ENCODE measurements at regions not wholly inside any gene's neighbourhood (a gene's known extent, or its start where the extent isn't known, plus 50 kb on each side); places are given as distances from the start of the nearest gene placed in this dataset.
"Not testable (repeated sequence)": the region's sequence is repeated elsewhere in the genome, so short reads cannot be mapped to it uniquely, and the experiment has no call there.

DNA sequence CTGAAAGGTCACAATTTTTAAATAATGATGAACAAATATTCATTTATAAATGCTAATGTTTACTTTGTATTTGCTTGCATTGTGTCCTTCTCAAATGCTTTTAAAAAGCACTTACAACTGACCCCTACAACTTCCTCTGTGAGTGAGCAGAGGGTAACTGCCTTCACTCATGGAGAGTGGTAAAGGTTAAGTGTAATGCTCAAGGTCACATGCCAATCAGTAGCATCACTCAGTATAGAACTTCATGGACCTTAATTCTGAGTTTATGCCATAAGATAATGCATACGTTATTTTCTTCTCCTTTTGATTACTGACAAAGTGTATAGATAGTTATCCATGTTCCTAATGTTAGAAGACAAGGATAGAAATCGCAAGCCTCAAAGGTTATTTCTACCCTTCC lies 91.8 kb upstream of the SERTAD2 start:
- DNase-seq, result no peak

DNA sequence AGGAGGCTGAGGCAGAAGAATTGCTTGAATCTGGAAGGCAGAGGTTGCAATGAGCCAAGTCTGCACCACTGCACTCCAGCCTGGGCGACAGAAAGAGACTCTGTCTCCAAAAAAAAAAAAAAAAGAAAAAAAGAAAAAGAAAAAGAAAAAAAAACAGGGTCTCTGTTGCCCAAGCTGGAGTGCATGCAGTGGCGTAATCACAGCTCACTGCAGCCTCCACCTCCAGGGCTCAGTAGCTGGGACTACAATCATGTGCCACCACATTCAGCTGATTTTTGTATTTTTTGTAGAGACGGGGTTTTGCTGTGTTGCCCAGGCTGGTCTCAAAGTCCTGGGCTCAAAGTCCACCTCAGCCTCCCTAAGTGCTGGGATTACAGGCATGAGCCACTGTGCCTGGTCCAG lies 94.0 kb upstream of the SERTAD2 start:
- not testable (repeated sequence) for DNase-seq

DNA sequence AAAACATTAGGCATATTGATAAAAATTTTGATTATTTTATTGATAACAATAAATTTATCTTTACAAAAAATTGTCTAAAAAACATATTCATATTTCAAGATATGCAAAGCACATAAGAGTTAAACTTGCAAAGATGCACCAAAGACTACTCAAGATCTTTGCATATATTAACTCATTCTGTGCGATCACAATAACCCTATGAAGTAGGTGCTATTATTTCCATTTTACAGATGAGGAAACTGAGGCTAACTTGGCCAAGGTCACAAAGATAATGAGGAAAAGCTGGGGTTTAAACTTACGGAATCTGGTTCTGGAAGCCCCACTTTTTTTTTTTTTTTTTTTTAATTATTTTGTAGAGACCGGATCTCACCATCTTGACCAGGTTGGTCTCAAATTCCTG lies 94.4 kb upstream of the SERTAD2 start:
- no peak for DNase-seq

DNA sequence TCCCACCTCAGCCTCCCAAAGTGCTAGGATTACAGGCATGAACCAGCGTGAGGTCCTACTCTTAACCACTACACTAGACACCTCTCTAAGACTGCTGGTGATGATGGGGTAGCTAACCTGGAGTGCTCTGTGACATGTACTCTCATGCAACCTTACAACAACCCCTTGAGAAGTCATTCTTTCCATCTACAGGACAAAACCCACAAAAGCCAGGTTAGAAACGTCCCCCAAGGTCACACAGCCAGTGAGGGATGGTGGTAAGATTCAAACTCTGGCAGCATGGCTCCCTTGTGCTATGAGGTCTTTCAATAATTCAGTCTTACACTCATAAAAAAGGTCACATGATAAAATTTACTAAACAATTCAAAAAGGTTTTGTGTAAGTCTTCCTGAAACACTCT lies 94.8 kb upstream of the SERTAD2 start:
- no peak for DNase-seq

DNA sequence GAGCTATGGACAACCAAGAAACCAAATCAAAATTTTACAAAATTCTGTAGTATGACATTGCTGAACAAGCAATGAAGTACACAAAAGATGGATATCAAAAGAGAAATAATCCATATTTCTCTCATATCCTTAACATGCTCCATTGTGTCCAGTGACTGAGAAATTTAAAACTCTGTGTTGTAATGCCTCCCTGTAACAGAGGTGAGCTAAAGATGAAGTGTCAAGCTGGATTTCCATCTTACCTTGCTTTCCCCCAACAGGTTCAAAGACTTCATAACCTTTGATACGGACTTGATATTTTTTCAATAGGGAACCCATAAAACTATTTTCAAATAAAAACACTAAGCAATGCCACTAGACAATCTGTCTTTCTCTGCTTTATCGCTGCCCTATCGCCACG lies 95.7 kb upstream of the SERTAD2 start:
- DNase-seq, result no peak

DNA sequence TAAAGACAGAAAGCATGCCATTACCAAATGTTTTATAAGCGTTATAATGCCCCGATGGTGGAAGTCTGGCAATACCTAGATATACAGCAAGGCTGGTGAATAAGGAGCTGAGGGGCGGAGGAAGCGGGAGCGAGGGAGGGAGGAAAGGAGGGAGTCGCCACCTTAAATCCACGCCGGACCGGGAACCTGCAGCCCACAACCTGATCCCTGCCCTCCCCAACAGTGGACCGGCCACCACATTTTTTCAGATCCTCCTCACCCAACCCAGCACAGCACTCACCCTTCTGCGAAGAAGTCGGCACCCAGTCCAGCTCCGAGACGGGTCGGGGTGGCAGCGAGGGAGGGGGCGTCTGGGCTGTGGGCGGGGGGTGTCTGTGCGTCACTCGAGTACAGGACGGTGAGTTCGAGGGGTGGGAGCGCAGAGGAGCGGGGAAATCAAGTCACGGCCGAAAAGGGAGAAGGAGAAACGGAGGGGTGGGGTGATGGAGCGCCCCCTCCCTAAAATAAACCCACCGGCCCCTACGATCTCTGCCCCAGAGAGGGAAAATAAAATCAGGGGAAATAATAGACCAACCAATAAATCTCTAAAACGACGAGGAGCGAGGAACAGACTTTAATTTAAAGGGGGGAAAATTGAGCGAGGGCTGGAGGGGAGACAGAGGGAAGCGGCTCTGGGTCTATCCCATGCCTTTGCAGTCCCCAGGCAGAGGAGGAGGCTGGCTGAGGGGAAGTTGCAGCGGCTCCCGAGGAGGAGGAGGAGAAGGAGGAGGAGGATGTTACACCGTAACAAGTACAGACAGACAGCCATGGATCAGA lies 96.5 kb upstream of the SERTAD2 start:
- DNase-seq, result no peak

DNA sequence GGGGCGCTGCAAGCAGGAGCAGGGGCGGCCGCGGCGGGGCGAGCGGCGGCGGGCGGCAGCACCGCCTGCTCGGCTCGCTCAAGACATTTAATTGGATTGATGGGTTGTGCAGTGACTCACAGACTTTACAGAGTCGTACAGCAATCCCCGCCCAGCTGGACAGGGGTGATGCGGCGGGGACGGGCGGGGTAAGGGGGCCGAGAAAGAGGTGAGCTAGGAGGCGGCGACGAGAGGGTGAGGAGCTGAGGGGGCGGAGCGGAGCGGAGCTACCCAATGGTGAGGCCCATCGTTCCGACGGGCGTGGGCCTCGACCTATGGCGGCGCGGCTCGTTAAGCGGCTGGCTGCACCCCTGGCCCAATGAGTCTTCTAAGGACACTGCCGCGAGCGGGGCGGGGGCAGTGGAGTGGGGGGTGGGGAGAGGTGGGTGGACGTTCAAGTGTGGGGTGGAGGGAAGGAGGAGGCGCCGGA lies 97.1 kb upstream of the SERTAD2 start:
- DNase-seq, result peak; percentile 100

DNA sequence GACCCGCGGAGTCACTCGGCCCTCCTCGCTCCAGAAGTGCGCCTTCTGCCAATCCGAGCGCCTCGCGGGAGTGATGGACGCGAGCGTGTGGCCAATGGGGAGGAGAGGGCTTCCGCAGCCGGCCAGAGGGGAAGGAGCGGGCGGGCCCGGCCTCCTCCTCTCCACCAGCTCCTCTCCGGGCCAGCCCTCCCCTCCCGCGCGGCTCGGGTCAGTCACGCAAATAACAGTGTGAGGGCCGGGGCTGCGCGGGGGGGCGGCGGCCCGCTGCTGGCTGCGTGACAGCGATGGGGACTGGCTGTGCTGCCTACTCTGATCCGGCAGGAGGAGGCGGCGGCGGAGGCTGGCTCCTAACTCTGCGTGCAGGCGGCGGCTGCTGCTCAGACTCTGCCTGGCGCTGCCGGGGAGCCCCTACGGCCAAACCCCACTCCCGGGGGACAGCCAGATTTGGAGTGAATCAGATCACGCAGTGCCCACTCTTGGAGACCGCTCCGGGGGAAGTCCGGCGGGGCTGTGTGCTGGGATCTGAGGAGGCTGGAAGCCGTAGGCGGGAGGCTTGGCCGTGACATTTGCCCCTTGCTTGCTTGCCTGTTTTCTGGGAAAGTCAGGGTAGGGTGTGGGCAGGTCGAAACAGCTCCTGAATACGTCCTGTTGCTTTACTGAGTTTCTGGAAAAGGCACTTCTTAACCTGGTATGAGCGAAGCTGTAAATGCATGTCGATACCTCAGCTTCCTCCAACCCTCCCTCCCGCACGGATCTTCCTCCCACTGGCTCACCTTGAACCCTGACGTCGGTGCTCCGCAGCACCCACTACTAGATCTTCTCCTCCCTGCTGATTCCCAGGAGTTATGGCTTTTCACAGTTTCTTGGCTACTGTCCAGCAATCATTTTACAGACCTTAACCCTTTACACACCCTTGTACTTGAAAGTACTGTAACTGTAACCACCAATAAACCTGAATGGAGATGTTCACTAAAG lies 97.9 kb upstream of the SERTAD2 start:
- DNase-seq, result peak; percentile 100

DNA sequence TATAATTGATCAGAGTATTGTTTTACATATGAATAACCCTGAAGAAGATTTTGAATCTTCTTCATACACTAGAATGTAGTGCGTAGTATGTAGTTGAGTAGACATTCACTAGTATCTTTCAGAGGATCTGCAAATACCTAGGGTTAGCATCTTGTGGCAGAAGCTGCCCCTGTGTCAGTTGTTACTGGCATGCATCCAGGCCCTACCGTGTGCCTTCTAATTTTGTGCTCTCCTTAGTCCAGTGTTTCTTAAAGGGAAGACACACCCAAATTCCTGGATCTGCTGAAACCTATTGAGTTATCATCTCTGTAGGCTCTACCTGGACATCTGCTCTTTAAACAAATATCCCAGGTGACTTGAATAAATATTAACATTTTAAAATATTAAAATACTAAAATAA lies 99.7 kb upstream of the SERTAD2 start:
- no peak for DNase-seq

DNA sequence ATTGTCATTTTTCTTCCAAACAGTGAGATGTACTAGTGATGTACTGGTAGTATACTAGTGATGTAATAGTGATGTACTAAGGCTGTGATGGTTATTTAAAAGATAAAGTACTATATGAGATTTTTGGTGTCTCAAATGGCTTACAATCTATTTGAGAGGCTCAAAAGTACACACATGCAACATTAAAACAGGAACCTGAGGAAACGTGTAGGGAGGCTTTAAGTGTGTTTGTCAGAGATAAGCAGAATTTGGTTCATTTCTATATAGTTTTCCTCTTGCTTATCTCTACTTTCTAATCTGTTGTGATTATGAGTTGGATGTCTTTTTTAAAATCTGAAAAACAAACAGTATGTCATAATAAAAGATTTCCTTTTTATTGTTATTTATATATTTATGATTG lies 100.9 kb upstream of the SERTAD2 start:
- no peak for DNase-seq

DNA sequence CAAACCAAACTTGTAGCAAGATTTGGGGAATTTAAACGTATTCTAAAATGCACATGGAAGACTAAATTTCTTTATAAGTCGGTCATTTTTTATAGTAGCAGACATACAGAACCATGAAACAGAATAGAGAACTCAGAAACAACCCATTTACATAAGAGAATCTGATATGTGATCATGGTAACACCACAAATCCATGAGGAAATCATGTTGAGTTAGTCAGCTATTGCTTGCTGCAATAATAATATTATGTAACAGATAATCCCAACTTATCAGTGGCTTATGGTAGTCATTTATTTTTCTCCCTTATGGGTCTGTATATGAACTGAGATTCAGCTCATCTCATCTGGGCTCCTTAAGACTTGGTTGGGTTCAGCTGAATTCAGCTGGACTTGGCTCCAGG lies 103.4 kb upstream of the SERTAD2 start:
- no peak for DNase-seq

DNA sequence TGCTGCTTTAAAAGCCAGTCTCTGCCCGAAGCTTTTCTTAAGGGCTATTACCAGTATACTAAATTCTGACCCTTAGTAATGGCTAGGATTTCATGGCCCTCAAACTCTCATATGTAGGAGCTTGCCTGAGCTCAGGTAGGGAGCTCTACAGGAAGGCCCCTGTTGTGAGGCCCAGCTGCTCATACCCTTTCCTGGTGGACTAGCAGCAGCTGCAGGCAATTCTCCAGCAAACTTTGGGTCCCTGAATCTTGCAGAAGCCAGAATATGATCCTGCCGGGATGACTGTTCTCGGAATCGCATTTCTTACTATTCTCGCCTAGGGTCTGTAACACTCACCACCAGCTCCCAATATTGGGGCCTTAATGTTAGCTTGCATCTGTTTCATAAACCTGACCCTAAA lies 106.4 kb upstream of the SERTAD2 start:
- no peak for DNase-seq

DNA sequence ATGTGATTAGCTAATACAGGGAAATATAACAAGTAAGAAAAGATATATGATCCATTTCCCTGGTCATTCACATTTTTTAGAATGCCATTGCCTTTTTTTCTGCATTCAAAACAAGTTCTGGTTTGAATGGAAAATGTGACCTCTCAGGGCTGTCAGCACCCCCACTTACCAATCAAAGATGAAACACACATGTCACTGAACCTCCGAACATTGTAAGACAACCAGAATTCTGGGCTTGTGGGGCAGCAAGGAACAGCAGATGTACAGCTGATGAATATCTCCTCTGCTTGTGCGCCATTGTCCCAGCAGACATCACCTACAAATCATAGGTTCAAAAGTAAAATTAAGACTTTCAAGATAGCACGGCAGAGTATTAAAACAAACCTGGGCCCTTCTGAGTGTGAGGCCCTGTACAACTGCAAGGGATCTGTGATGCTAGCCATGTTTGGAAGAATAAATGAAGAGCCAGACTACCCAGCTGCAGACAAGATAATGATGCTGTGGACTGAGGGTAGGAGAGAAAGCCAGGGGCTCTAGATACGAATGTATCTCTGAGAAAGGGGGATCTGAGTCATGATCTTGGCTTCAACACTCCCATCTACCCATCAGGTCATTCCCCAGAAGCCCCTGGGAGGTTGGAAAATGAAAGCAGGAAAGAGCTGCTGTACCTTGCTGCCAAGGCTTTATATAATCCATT lies 108.7 kb upstream of the SERTAD2 start:
- DNase-seq, result no peak

DNA sequence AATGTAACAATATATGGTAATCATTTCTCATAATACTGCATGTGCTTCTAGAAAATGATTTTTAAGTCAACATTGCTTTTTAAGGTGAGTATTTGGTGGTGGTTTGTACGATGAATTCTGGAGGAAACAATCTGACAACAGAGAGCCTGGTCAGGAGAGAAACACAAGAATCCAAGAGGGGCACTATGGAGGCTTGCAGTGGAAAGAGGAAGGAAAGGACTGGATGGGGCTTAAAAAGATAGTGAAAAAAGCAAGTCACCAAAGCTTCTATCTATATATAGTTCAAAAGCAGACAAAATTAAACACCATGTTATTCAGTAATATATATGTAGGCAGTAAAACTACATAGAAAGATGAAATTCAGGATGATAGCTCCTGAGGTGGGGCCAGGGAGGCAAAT lies 109.4 kb upstream of the SERTAD2 start:
- no peak for DNase-seq

DNA sequence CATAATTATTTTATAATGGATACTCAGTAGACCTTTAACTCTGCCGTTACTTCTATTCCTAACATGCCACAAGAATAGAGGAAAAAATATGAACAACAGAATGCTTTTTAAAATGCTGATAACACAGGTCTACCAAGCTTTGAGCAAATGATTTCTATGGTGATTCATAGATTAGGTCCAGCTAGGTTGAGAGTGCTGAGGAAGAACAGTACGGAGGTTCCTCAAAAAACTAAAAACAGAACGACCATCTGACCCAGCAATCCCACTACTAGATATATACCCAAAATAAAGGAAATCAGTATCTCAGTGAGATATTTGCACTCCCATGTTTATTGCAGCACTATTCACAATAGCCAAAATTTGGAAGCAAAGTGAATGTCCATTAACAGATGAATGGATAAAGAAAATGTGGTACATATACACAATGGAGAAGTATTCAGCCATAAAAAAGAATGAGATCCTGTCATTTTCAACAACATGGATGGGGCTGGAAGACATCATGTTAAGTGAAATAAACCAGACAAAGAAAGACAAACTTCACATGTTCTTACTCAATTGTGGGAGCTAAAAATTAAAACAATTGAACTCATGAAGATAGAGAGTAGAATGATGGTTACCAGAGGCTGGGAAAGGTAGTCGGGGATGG lies 111.6 kb upstream of the SERTAD2 start:
- DNase-seq, result no peak

DNA sequence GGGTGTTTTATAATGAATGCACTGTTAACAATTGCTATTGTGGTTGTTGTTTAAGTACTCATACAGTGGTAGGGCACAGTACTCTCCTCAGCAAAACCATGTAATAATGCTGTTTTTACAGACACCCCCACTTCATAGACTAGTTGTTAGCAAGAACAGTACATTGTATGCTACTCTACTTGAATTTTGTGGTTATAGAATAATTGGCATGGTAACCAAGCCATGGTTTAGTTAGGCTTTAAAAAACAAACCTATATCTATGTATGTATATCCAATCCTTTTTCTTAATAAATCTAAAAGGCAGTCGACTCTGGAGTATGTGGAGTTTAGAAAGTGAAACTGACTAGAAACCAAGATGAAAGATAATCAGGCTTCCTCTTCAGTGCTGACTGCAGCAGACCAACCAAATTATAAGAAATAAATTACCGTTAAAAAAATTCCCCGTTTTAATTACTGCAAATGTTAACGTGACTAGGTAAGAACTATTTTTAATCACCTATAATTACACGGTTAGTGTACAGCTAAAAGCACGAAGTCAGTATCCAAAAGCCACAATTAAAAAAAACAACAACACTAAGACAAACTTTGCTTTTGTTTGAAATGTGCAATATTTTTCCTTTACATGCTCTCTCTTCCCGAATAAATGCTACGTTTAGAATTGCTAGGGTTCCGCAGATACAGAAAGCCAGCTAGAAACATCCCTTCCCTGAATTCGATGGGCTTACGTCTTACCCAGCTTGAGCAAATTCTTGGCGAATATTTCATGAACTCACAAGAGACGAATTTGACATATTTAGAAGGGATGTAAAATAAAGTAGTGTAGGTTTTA lies 113.3 kb upstream of the SERTAD2 start:
- peak; percentile 40 for DNase-seq

DNA sequence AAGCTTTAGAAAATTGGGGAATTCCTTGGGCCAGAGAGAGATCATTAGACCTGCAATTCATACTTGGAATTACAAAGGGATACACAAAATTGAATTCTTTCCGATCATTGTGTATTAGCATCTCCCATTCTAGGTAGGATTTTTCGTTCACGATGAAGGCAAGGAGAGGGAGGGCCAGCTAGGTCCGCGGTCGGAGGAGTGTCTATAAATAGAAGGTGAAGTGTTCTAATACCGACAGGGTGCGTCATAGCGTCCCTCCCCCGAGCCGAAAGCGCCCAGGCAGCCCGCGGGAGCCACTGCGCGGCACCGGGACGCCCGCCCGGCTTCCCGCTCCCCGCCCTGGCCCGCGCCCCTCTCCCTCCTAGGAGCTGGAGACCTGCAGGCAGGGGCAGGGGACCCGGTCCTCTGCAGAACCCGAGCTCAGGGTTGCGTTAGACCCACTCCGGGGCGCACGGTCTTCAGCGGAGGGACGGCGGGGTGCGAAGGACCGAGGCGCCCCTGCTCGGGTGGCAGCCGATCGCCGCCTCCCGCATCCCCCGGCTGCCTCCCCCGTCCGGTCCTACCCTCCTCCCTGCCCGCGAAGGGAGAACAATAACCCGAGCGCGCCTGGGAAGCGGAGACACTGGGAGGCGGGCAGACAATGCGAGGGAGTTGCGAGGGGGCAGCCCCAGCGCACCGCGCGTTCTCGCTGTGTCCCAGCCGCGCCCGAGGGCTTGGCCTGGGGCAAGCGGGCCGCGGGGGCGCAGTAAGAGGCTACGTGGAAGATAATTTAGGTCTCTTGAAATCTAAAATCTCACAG lies 114.2 kb upstream of the SERTAD2 start:
- peak; percentile 87 for DNase-seq

DNA sequence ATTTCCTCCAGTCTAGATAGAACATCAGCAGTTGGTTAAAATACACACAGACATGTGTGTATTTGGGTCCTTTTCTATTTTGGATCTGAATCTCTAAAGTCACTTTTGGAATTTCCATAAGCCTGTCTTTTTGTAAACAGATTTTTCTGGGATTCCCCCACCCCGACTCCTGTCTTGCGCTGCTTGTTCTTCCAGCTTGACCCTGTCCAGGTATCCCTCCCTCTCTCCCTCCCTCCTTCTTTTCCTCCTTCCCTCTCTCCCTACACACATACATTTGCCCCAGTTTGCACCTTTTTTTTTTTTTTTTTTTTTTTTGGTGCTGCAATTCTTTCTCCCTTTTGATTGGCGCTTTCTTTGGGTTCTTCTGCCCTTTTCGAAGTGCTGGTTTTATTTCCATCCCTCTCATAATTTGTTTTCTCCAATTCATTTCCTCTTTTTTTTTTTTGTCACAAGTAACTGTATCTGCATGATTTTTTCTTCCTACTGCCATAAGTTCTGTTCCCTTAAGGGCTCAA lies 114.8 kb upstream of the SERTAD2 start:
- DNase-seq, result no peak

DNA sequence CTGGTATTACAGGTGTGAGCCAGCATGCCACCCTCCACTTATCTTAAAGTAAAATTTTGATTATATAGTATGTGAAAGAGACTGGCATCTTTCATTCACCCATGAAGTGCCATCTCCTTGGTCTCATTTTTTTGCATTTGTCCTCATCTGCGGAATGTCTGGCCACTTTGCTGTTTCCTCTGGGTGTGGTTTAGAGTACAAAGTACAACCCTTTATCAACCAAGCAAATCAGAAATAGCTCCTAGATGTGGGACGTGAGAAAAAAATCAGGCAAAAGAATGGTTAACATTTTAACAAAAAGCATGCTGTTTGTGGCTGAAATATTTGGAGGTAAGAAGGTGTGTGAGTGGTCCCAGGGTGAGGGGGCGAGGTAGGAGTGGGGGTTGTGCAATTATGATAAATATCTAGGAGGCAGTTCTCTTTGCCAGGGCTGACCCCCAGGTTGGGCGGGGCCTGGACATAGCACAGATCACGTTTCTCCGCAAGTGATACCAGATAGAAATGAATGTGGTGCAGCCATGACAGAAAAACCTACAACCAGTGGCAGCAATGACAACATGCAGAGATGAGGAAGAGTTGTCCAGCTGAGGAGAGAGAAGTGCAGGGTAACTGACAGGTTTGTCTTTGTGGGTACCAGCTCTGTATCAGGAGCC lies 115.8 kb upstream of the SERTAD2 start:
- peak; percentile 37 for DNase-seq

DNA sequence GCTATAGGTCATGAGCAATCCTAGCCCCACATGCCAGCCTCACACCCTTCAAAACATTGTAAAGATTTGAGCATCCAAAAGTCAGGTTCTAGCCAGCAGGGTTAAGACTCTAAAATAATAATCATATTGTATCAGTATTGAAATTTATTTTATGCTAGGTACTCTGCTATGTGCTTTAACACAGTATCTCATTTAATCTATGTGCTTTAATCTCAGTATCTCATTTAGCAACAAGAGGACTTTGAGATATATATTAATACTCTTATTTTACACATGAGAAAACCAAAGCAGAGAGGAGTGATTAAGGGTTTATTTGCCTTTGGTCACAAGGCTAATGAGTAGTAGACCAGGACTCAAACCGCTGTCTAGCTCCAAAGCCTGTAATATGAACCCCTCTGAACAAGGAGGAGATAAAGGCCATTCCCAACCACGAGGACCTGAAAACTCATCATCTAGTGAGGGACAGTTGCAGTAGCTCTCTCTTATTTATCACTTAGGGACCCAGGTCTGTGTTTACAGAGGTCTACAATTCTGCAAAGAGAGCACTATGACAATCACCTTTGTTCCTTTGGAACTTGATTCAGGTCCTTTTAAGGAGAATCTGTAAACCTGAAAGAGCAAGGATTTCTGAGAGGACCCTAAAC lies 116.5 kb upstream of the SERTAD2 start:
- DNase-seq, result peak; percentile 23
